ENCODE measurements at regions not wholly inside any gene's neighbourhood (a gene's known extent, or its start where the extent isn't known, plus 50 kb on each side); places are given as distances from the start of the nearest gene placed in this dataset.
"Not testable (repeated sequence)": the region's sequence is repeated elsewhere in the genome, so short reads cannot be mapped to it uniquely, and the experiment has no call there.

DNA sequence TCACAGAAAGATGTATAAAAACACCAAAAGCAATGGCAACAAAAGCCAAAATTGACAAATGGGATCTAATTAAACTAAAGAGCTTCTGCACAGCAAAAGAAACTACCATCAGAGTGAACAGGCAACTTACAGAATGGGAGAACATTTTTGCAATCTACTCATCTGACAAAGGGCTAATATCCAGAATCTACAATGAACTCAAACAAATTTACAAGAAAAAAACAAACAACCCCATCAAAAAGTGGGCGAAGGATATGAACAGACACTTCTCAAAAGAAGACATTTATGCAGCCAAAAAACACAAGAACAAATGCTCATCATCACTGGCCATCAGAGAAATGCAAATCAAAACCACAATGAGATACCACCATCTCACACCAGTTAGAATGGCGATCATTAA, 674.4 kb downstream of the UQCRFS1 start:
- TF ChIP-seq SUZ12 (IDR thresholded peaks at IDR 0.05; ENCODE audit: extremely low read depth, insufficient read depth, insufficient read length); ZNF274 (IDR thresholded peaks at IDR 0.05; ENCODE audit: low read depth, low read length); YY1 (IDR thresholded peaks at IDR 0.05; ENCODE audit: insufficient read depth, insufficient read length): not testable (repeated sequence)

Measured in NT2/D1 (cell line).